CD8-positive, alpha-beta memory T cell (primary cell): ENCODE measurements at regions not wholly inside any gene's neighbourhood (a gene's known extent, or its start where the extent isn't known, plus 50 kb on each side); places are given as distances from the start of the nearest gene placed in this dataset.

Experiments
- CTCF ChIA-PET: fragments of 350-600 bp; sonication (Branson Sonifier 250); formaldehyde crosslinking; loops from one replicate; lab custom pipeline; 2021; ENCODE audit warnings: antibody characterized with exemption; lab: Charles Lee
- POLR2A ChIA-PET: fragments of 350-600 bp; sonication (Branson Sonifier 250); formaldehyde crosslinking; loops from one replicate; lab custom pipeline; 2021; ENCODE audit warnings: antibody characterized with exemption; lab: Charles Lee
- DNase-seq, 5 donors: peaks; one replicate each; pipeline versions ENCODE4 v3.0.0 to v3.0.0-alpha.2; 2020 to 2022; ENCODE audit warnings: mixed read lengths in 1 of 5
- H3K27ac ChIP-seq: one replicate; pipeline ENCODE4 v1.7.0; 2013; ENCODE audit warnings: low read depth, mild to moderate bottlenecking, low read length, moderate library complexity
- H3K27me3 ChIP-seq: 2 replicates; pipeline ENCODE4 v1.7.0; 2013; ENCODE audit warnings: low read length, mild to moderate bottlenecking; ENCODE audit not compliant: insufficient read depth, poor library complexity, severe bottlenecking
- H3K36me3 ChIP-seq: 2 replicates; pipeline ENCODE4 v1.7.0; 2013; ENCODE audit warnings: mild to moderate bottlenecking, low read length, moderate library complexity; ENCODE audit not compliant: insufficient read depth
- H3K4me1 ChIP-seq: 2 replicates; pipeline ENCODE4 v1.7.0; 2013; ENCODE audit warnings: mild to moderate bottlenecking, low read length, moderate library complexity; ENCODE audit not compliant: insufficient read depth
- H3K4me3 ChIP-seq: 2 replicates; pipeline ENCODE4 v1.7.0; 2013; ENCODE audit warnings: mild to moderate bottlenecking, low read length
- H3K9me3 ChIP-seq: 2 replicates; pipeline ENCODE4 v1.7.0; 2013; ENCODE audit warnings: mild to moderate bottlenecking, low read length
- H3K27ac Mint-ChIP-seq, 8 donors: one replicate each; pipeline ENCODE4 v1.8.0; 2020 to 2021; ENCODE audit warnings: mixed read lengths in 8 of 8, mild to moderate bottlenecking in 6 of 8, inconsistent platforms in 3 of 8, moderate library complexity in 3 of 8
- H3K27me3 Mint-ChIP-seq, 2 donors: one replicate each; pipeline ENCODE4 v1.8.0; 2020 to 2021; ENCODE audit warnings: mixed read lengths in 2 of 2, mild to moderate bottlenecking in 1 of 2, moderate library complexity in 1 of 2
- H3K36me3 Mint-ChIP-seq, 3 donors: one replicate each; pipeline ENCODE4 v1.8.0; 2020 to 2021; ENCODE audit warnings: mixed read lengths in 3 of 3, inconsistent platforms in 1 of 3, mild to moderate bottlenecking in 1 of 3
- H3K4me1 Mint-ChIP-seq, 3 donors: one replicate each; pipeline ENCODE4 v1.8.0; 2020 to 2021; ENCODE audit warnings: mixed read lengths in 3 of 3, inconsistent platforms in 1 of 3, mild to moderate bottlenecking in 1 of 3
- H3K4me3 Mint-ChIP-seq, 7 donors: one replicate each; pipeline ENCODE4 v1.8.0; 2020 to 2021; ENCODE audit warnings: mixed read lengths in 7 of 7, mild to moderate bottlenecking in 6 of 7, moderate library complexity in 4 of 7, inconsistent platforms in 2 of 7
- H3K9me3 Mint-ChIP-seq, 5 donors: one replicate each; pipeline ENCODE4 v1.8.0; 2020 to 2022; ENCODE audit warnings: mixed read lengths in 5 of 5, mild to moderate bottlenecking in 3 of 5, moderate library complexity in 2 of 5, inconsistent platforms in 1 of 5

- no peaks in the 10 kb centered on the region for H3K4me1 Mint-ChIP-seq
- ChIA-PET CTCF (no interaction called here), POLR2A (no interaction called here)
- H3K27me3 Mint-ChIP-seq: no peaks in the 10 kb centered on the region
- DNase-seq: no peak
- H3K4me3 ChIP-seq: no peak overlapping the region
- H3K36me3 Mint-ChIP-seq: no peaks in the 10 kb centered on the region
- H3K27me3 ChIP-seq: no peaks in the 10 kb centered on the region
- H3K27ac Mint-ChIP-seq: no peak overlapping the region
- H3K9me3 Mint-ChIP-seq: peaks cover 2 to 11% (median 3%) of the 10 kb centered on the region in 5 donors
- H3K4me3 Mint-ChIP-seq: no peak overlapping the region
- H3K36me3 ChIP-seq: no peaks in the 10 kb centered on the region
- no peak overlapping the region for H3K27ac ChIP-seq
- no peaks in the 10 kb centered on the region for H3K9me3 ChIP-seq
- no peaks in the 10 kb centered on the region for H3K4me1 ChIP-seq
Observed at GRCh38 chr18:56034949-56035348, 447.0 kb upstream of the TCF4 start.

GRCh38 chr18:56030060-56030459, 442.1 kb upstream of the TCF4 start:
- Histone ChIP-seq H3K27me3 (no peaks in the 10 kb centered on the region), H3K36me3 (no peaks in the 10 kb centered on the region), H3K27ac (no peak overlapping the region), H3K4me3 (no peak overlapping the region), H3K9me3 (no peaks in the 10 kb centered on the region), H3K4me1 (no peaks in the 10 kb centered on the region)
- H3K9me3 Mint-ChIP-seq: peaks cover 1 to 14% (median 2%) of the 10 kb centered on the region in 5 donors
- H3K4me1 Mint-ChIP-seq: no peaks in the 10 kb centered on the region
- no peaks in the 10 kb centered on the region for H3K27me3 Mint-ChIP-seq
- H3K4me3 Mint-ChIP-seq: no peak overlapping the region
- H3K36me3 Mint-ChIP-seq: no peaks in the 10 kb centered on the region
- ChIA-PET CTCF (no interaction called here), POLR2A (no interaction called here)
- no peak for DNase-seq
- no peak overlapping the region for H3K27ac Mint-ChIP-seq

GRCh38 chr18:56028514-56028913, 440.5 kb upstream of the TCF4 start:
- Mint-ChIP-seq H3K36me3 (no peaks in the 10 kb centered on the region), H3K4me3 (no peak overlapping the region), H3K27ac (no peak overlapping the region), H3K4me1 (no peaks in the 10 kb centered on the region), H3K9me3 (peaks cover 0 to 9% (median 2%) of the 10 kb centered on the region in 5 donors), H3K27me3 (no peaks in the 10 kb centered on the region)
- CTCF ChIA-PET: no interaction called here
- H3K27me3 ChIP-seq: no peaks in the 10 kb centered on the region
- H3K36me3 ChIP-seq: no peaks in the 10 kb centered on the region
- H3K27ac ChIP-seq: no peak overlapping the region
- POLR2A ChIA-PET: no interaction called here
- H3K4me1 ChIP-seq: no peaks in the 10 kb centered on the region
- DNase-seq: no peak
- H3K9me3 ChIP-seq: no peaks in the 10 kb centered on the region
- H3K4me3 ChIP-seq: no peak overlapping the region

GRCh38 chr18:56026509-56026908, 438.5 kb upstream of the TCF4 start:
- H3K9me3 Mint-ChIP-seq: peaks cover 0 to 9% (median 0%) of the 10 kb centered on the region in 5 donors
- no peaks in the 10 kb centered on the region for H3K36me3 Mint-ChIP-seq
- Histone ChIP-seq H3K27ac (no peak overlapping the region), H3K9me3 (no peaks in the 10 kb centered on the region), H3K4me1 (no peaks in the 10 kb centered on the region), H3K27me3 (no peaks in the 10 kb centered on the region), H3K36me3 (no peaks in the 10 kb centered on the region), H3K4me3 (no peak overlapping the region)
- DNase-seq: no peak
- CTCF ChIA-PET: no interaction called here
- H3K27me3 Mint-ChIP-seq: no peaks in the 10 kb centered on the region
- H3K4me1 Mint-ChIP-seq: no peaks in the 10 kb centered on the region
- no peak overlapping the region for H3K27ac Mint-ChIP-seq
- H3K4me3 Mint-ChIP-seq: no peak overlapping the region
- POLR2A ChIA-PET: no interaction called here

- ChIA-PET POLR2A (no interaction called here), CTCF (no interaction called here)
- Histone ChIP-seq H3K27ac (no peak overlapping the region), H3K9me3 (no peaks in the 10 kb centered on the region), H3K4me1 (no peaks in the 10 kb centered on the region), H3K4me3 (no peak overlapping the region), H3K36me3 (no peaks in the 10 kb centered on the region), H3K27me3 (no peaks in the 10 kb centered on the region)
- Mint-ChIP-seq H3K27me3 (no peaks in the 10 kb centered on the region), H3K4me1 (no peaks in the 10 kb centered on the region), H3K9me3 (peaks cover 0 to 18% (median 2%) of the 10 kb centered on the region in 5 donors), H3K36me3 (no peaks in the 10 kb centered on the region), H3K27ac (no peak overlapping the region), H3K4me3 (no peak overlapping the region)
- no peak for DNase-seq
Observed at GRCh38 chr18:56021809-56022195, 433.8 kb upstream of the TCF4 start.

- POLR2A ChIA-PET: no interaction called here
- Mint-ChIP-seq H3K27ac (no peak overlapping the region), H3K4me1 (no peaks in the 10 kb centered on the region), H3K27me3 (no peaks in the 10 kb centered on the region), H3K9me3 (peaks cover 0 to 18% (median 2%) of the 10 kb centered on the region in 5 donors), H3K36me3 (no peaks in the 10 kb centered on the region), H3K4me3 (no peak overlapping the region)
- no peak for DNase-seq
- no peak overlapping the region for H3K27ac ChIP-seq
- H3K27me3 ChIP-seq: no peaks in the 10 kb centered on the region
- no peaks in the 10 kb centered on the region for H3K4me1 ChIP-seq
- no peak overlapping the region for H3K4me3 ChIP-seq
- CTCF ChIA-PET: no interaction called here
- H3K9me3 ChIP-seq: no peaks in the 10 kb centered on the region
- no peaks in the 10 kb centered on the region for H3K36me3 ChIP-seq
Observed at GRCh38 chr18:56021136-56021808, 433.3 kb upstream of the TCF4 start.

- H3K27ac Mint-ChIP-seq: no peak overlapping the region
- no peak overlapping the region for H3K4me3 Mint-ChIP-seq
- no peak for DNase-seq
- H3K36me3 ChIP-seq: no peaks in the 10 kb centered on the region
- no peaks in the 10 kb centered on the region for H3K4me1 ChIP-seq
- H3K9me3 ChIP-seq: no peaks in the 10 kb centered on the region
- no peaks in the 10 kb centered on the region for H3K4me1 Mint-ChIP-seq
- no peaks in the 10 kb centered on the region for H3K36me3 Mint-ChIP-seq
- H3K27me3 Mint-ChIP-seq: no peaks in the 10 kb centered on the region
- no peaks in the 10 kb centered on the region for H3K27me3 ChIP-seq
- H3K9me3 Mint-ChIP-seq: peaks cover 0 to 12% (median 6%) of the 10 kb centered on the region in 5 donors
- POLR2A ChIA-PET: no interaction called here
- no peak overlapping the region for H3K27ac ChIP-seq
- no peak overlapping the region for H3K4me3 ChIP-seq
- CTCF ChIA-PET: no interaction called here
Observed at GRCh38 chr18:56019908-56020307, 431.9 kb upstream of the TCF4 start.

GRCh38 chr18:56019156-56019555, 431.2 kb upstream of the TCF4 start:
- Histone ChIP-seq H3K27ac (no peak overlapping the region), H3K36me3 (no peaks in the 10 kb centered on the region), H3K4me1 (no peaks in the 10 kb centered on the region), H3K9me3 (no peaks in the 10 kb centered on the region), H3K27me3 (no peaks in the 10 kb centered on the region), H3K4me3 (no peak overlapping the region)
- ChIA-PET POLR2A (no interaction called here), CTCF (no interaction called here)
- Mint-ChIP-seq H3K4me3 (no peak overlapping the region), H3K9me3 (peaks cover 0 to 12% (median 7%) of the 10 kb centered on the region in 5 donors), H3K4me1 (no peaks in the 10 kb centered on the region), H3K27me3 (no peaks in the 10 kb centered on the region), H3K36me3 (no peaks in the 10 kb centered on the region), H3K27ac (no peak overlapping the region)
- DNase-seq: no peak
